ENCODE measurements at regions not wholly inside any gene's neighbourhood (a gene's known extent, or its start where the extent isn't known, plus 50 kb on each side); places are given as distances from the start of the nearest gene placed in this dataset.

DNA sequence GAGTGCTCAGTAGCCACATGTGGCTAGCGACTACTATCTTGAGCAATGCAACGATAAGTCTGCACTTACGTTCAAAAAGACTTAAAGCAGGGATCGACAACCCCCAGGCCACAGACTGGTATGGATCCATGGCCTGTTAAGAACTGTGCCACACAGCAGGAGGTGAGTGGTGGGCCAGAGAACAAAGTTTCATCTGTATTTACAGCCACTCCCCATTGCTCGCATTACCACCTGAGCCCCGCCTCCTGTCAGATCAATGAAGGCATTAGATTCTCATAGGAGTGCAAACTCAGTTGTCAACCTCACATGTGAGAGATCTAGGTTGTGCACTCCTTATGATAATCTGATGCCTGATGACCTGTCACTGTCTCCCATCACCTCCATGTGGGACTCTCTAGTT, 103.6 kb upstream of the ZRANB2 start:
- DNase-seq (ENCODE audit: low spot score) = no peak

DNA sequence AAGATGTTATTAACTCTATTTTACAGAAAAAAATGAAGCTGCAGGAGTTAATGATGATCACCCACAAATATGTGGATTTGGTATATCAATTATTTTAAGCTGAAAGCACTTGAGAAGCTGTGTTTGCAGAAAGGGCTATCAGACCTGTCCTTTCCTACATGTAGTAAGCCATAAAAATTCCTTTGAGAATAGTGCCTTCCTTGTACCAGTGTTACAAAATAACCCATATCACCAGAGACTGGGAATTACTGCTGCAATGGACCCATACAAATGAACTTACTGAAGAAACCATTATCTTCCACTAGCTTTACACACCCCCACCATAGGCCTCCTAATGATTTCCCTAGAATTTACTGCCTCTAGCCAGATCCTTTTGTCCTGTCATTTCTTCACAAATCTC, 99.2 kb upstream of the ZRANB2 start:
- DNase-seq (ENCODE audit: low spot score) = no peak

DNA sequence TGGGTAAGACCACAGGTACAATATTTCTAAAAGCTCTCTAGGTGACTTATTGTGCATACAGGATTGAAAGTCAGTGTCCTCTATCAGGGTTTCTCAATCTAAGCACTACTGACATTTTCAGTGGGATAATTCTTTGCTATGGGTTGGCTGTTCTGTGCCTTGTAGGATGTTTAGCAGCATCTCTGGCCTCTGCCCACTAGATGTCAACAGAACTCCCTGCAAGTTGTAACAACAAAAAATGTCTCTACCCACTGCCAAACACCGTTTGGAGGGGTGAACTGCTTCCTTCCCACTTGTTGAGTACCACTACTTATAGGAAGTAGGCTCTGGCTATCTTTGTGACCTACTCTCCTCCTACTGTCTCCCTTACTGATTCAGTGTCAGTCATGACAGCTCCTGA, 90.1 kb upstream of the ZRANB2 start:
- DNase-seq (ENCODE audit: low spot score) = no peak

DNA sequence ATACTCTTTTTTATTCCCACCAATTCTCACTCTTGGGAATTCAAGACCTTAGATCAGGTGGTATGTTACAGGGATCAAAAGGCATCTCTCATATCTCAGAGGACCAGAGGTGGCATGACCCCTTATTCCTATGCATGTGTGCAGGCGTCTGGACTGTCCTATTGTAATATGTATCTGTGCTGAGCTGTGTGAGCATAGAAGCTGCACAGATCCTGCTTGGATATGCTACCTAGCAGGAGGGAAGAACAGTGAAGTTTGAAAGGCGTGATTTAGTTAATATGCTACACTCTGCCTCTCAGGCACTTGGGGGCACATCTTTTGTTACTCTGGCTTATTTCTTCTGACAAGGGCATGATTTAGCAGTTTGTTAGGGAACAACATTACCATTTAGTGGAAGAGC, 86.7 kb upstream of the ZRANB2 start:
- DNase-seq (ENCODE audit: low spot score) = no peak

DNA sequence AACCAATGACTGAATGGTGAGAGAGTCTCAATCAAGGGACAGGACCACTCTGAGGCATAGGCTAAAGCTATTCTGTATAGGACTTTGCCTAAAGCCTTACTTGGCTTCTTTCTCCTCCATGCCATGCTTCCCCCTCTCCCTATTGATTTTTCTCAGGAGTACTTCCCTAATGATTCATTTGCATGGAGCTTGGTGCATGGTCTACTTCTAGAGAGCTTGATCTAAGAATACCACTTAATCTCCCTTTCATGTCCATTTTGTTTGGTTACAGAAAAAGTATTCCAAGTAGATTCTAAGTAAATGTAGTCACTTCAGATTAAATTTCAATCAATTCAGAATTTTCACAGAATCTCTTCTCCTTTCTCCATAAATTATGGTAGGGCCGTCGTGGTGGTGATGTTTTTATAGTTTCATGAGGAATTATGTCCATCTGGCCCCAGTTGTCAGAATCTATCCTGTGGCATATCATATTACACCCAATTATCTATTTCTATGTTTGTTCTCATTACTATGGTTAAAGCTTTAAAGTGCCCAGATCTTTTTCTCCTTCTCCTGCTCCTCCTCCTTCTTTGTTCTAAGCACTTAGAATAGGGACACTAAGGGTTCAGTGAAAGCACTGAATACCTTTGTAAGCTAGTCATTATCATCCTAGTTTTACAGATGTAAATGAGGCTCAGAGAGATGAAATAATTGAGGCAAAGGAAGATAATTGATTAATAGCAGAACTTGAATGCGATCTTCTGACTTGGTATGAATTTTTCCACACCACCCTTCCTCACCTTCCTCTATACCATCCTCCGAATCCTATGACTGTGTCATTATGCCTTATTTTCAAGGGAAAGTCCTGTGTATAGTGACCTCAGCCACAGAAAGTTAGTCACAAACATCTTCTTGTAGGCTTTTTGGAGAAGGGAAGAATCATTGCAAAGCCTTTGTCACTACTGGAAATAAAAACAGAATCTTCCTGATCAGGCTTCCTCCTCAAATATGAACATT, 85.6 kb upstream of the ZRANB2 start:
- DNase-seq (ENCODE audit: low spot score) = no peak

DNA sequence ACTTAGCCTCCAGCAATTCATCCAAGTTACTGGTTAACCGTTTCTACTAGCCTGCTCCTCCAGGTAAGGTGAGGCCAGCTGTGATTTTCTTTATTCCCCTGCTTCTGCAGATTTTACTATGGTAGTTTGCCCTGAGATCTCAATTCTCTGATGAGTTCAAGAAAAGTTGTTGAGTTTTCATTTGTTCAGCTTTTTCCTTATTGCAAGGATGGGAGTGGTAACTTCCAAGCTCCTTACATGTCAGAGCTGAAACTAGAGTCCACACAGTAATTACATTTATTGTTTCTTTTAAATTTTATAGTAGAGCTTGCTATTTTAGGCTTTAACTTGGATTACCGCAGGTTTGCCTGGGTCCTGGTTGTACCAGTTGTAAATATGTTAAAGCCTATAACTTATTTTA, 76.9 kb upstream of the ZRANB2 start:
- DNase-seq (ENCODE audit: low spot score) = no peak

DNA sequence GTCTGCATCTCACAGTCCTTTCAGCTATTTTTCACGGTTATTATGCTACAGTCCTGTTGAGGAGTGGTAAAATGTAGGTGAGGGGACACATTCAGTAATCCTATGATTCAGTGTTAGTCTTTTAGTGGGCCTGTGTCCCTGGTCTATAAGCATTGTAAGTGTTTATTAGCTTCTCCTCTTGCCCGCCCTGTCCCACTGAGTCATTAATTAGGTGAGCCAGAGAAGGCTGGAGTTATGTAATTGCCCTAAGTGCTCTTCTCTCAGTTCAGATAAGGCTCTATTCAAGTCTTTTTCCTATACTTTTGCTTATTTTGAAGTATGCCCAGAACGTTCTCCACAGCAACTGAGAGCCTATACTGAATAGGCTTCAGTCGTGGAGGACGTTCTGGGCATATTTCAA, 76.3 kb upstream of the ZRANB2 start:
- no peak for DNase-seq (ENCODE audit: low spot score)

DNA sequence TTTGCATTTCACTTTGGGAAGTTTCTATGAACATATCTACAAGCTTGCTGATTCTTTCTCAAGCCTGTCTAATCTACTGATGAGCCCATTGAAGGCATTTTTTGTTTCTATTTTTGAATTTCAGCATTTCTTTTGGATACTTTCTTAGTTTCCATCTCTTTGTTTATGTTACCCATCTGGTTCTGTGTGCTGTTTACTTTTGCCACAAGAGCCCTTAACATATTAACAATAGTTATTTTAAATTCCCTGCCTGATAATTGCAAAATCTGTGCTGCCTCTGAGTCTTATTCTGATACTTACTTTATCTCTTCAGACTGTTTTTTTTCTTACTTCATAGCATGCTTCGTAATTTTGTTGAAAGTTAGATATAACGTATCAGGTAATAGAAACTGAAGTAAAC, 75.8 kb upstream of the ZRANB2 start:
- DNase-seq (ENCODE audit: low spot score) = no peak

DNA sequence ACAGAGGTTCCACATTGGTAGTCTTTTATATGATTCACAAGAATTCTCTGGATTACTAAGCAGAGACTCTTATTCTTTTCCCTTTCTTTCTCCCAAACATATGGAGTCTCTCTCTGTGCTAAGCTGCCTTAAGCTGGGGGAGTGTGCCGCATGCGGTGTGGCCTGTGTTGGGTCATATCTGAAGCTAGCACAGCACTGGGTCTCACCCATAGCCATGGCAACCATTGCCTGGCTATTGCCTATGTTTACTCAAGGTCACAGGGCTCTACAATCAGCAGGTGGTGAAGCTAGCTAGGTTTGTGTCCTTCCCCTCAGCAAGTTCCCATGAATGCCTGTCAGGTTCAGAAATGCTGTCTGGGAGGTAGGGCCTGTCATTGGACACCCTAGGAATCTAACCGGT, 73.6 kb upstream of the ZRANB2 start:
- DNase-seq (ENCODE audit: low spot score) = no peak

DNA sequence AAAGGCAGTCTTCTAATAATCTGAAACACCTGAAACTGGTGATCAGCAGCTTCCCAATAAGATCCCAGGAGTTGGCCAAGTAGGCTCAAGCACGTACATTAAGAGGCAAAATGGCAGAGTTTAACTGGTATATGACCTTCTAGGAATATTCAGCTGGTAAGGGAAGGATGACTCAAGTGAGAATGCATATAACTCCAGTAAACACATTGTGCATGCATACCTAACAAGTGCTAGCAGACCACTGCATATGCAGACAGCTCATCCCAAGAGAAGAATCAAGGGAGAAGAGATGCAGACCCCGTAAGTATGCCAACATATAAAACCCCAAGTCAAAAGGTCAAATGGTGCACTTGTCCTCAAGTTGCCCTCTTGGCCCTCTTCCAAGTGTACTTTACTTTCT, 73.0 kb upstream of the ZRANB2 start:
- no peak for DNase-seq (ENCODE audit: low spot score)

DNA sequence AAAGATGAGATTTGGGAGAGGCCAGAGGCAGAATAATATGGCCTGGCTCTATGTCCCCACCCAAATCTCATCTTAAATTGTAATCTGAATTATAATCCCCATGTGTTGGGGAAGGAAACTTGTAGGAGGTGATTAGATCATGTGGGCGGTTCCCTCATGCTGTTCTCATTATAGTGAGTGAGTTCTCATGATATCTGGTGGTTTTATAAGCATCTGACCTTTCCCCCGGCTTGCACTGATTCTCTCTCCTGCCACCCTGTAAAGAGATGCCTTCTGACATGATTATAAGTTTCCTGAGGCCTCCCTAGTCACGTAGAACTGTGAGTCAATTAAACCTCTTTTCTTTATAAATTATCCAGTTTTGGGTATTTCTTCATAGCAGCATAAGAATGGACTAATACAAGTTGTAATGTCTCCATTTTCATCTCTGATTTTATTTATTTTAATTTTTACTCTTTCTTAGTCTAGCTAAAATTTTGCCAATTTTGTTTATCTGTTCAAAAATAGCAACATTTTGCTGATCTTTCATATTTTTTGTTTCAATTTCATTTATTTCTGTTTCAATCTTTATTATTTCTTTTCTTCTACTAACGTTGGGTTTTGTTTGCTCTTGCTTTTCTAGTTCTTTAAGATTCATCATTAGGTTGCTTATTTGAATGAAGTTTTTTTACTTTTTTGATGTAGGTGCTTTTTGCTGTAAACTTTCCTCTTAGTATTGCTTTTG, 67.0 kb upstream of the ZRANB2 start:
- no peak for DNase-seq (ENCODE audit: low spot score)

DNA sequence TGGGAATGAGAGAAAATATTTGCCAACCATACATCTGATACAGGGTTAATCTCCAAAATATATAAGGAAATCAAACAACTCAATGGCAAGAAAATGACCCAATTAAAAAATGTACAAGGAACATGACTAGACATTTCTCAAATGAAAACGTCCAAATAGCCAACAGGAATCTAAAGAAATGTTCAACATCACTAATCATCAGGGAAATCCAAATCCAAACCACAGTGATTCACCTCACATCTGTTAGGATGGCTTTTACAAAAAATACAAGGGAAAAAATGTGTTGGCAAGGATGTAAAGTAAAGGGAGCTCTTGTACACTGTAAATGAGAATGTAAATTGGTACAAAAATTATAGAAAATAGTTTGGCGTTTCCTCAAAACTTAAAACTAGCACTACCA, 54.7 kb upstream of the ZRANB2 start:
- DNase-seq (ENCODE audit: low spot score) = no peak
